Nucleus accumbens (tissue), 56 donors: ENCODE measurements at regions not wholly inside any gene's neighbourhood (a gene's known extent, or its start where the extent isn't known, plus 50 kb on each side); places are given as distances from the start of the nearest gene placed in this dataset.

ENCODE experiments used
- DNase-seq, 56 donors: peaks; one replicate each; lab custom pipeline; 2025; lab: John Stamatoyannopoulos, UW

DNA sequence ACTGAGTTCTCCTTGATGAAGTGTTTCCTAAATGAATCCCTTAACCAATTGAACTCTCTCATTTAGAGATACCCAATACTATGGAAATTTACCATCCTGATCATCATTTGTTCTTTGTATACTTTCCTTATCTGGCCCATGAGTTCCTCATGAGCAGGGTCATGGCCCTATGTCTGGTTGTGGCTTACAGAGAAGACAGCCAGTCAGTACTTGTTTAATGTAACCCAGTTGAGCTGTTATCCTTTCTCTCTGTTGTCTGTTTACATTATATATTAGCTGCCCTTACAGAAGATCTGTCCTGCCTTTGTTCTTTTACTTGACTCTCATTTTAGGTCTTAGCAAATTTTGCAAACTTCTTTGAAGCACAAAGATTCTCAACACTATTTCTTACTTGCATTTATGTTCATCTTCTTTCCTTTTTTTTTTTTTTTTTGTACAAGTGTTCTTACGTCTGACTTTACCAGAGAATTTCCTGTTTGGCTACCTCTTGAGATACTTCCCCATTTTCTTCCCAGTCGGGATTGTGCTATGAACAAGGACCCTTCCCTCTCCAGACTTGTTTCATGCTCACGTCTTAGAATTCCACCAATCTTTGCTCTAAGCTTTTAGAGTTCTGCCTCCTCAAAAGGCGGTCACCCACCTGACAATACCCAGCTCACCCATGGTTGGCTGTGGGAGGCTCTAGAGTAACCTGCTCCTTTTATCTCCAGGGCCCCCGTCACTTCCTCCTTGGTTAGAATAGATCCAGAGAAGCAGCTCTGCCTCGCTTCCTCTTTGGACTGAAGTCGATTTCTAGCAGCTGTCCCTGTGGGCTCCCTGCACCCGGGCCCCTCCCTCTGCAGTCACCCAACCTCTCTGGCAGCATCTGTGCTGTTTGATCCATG lies 53.6 kb upstream of the RUNX1 start:
- peak in 32 of 56 donors; percentile 0 to 58 (median 8) for DNase-seq

DNA sequence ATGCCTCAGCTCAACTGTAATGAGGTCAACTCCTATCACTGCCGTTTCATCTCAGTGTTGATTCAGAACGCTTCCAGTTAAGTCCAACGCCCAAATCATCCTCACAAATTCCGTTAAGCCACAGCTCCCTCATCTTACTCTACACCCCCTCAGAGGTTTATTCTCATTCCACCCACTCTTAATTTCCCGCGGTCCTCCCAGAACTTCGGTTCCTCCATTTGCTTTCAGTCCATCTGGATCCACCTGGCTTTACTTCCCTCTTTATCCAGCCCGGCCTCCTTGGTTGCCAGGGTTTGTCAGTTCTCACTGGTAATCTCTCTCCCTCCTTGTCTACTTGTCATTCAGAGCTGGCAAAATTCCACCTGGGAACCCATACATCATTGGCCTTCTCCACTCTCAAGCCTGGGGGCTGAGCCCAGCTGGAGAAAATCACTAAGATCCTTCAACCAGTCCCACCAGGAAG lies 51.3 kb upstream of the RUNX1 start:
- DNase-seq: no peak

DNA sequence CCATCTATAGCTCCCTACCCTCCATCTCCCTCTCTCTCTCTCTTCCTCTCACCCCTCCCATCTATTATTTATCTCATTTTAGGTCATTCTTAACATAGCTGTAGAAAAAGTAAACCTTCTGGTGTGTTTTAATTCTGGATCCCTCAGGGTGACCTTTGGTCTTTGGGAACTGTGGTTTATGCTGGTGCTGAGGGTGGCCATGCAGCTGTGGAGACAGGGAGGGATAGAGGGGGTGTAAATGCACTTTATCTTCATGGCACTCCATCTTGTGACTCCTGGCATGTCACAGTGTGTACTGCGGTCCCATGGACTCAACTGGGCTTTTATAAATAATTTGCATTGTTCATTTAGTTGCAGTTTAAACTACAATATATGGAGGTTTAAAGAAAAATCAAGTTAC lies 50.2 kb upstream of the RUNX1 start:
- no peak for DNase-seq
